ENCODE measurements at regions not wholly inside any gene's neighbourhood (a gene's known extent, or its start where the extent isn't known, plus 50 kb on each side); places are given as distances from the start of the nearest gene placed in this dataset.

GRCh38 chr13:106052200-106052767 is 483.2 kb downstream of the EFNB2 start:
- Histone ChIP-seq H3K27ac (no peak overlapping the region), H3K36me3 (no peaks in the 10 kb centered on the region), H3K27me3 (no peaks in the 10 kb centered on the region), H3K9me3 (ENCODE audit: low read depth) (no peaks in the 10 kb centered on the region), H3K4me1 (ENCODE audit: low read depth) (no peaks in the 10 kb centered on the region), H3K4me3 (no peak overlapping the region)
- no peak for DNase-seq (ENCODE audit: low read depth in 1 of 2, low spot score in 1 of 2)
- no peak for TF ChIP-seq CTCF (IDR thresholded peaks at IDR 0.05; ENCODE audit: low read depth, low read length)

- H3K27me3 ChIP-seq, result no peaks in the 10 kb centered on the region
- H3K27ac ChIP-seq, result no peak overlapping the region
- no peaks in the 10 kb centered on the region for H3K9me3 ChIP-seq (ENCODE audit: low read depth)
- DNase-seq (ENCODE audit: low read depth in 1 of 2, low spot score in 1 of 2), result no peak
- H3K36me3 ChIP-seq, result no peaks in the 10 kb centered on the region
- no peak overlapping the region for H3K4me3 ChIP-seq
- H3K4me1 ChIP-seq (ENCODE audit: low read depth), result no peaks in the 10 kb centered on the region
- TF ChIP-seq CTCF (IDR thresholded peaks at IDR 0.05; ENCODE audit: low read depth, low read length), result no peak
Measured at GRCh38 chr13:106049171-106049570, 486.3 kb downstream of the EFNB2 start.

- Histone ChIP-seq H3K4me3 (no peak overlapping the region), H3K4me1 (ENCODE audit: low read depth) (no peaks in the 10 kb centered on the region), H3K27ac (no peak overlapping the region)
Measured at GRCh38 chr13:106048386-106048785, 487.1 kb downstream of the EFNB2 start.

GRCh38 chr13:106047859-106048258 is 487.6 kb downstream of the EFNB2 start:
- no peak for DNase-seq (ENCODE audit: low read depth in 1 of 2, low spot score in 1 of 2)
- TF ChIP-seq CTCF (IDR thresholded peaks at IDR 0.05; ENCODE audit: low read depth, low read length), result no peak
- H3K4me1 ChIP-seq (ENCODE audit: low read depth), result no peaks in the 10 kb centered on the region
- no peaks in the 10 kb centered on the region for H3K36me3 ChIP-seq
- H3K9me3 ChIP-seq (ENCODE audit: low read depth), result no peaks in the 10 kb centered on the region
- no peaks in the 10 kb centered on the region for H3K27me3 ChIP-seq
- H3K27ac ChIP-seq, result no peak overlapping the region
- no peak overlapping the region for H3K4me3 ChIP-seq

More at GRCh38 chr13:106048386-106048785, 487.1 kb downstream of the EFNB2 start:
- Histone ChIP-seq H3K9me3 (ENCODE audit: low read depth) (no peaks in the 10 kb centered on the region), H3K36me3 (no peaks in the 10 kb centered on the region), H3K27me3 (no peaks in the 10 kb centered on the region)
- no peak for DNase-seq (ENCODE audit: low read depth in 1 of 2, low spot score in 1 of 2)
- TF ChIP-seq CTCF (IDR thresholded peaks at IDR 0.05; ENCODE audit: low read depth, low read length), result no peak

- TF ChIP-seq CTCF (IDR thresholded peaks at IDR 0.05; ENCODE audit: low read depth, low read length), result no peak
- no peak overlapping the region for H3K4me3 ChIP-seq
- DNase-seq (ENCODE audit: low read depth in 1 of 2, low spot score in 1 of 2), result no peak
Measured at GRCh38 chr13:106042996-106043581, 492.4 kb downstream of the EFNB2 start.

More at GRCh38 chr13:106042996-106043581, 492.4 kb downstream of the EFNB2 start:
- Histone ChIP-seq H3K9me3 (ENCODE audit: low read depth) (no peaks in the 10 kb centered on the region), H3K4me1 (ENCODE audit: low read depth) (no peaks in the 10 kb centered on the region), H3K27ac (no peak overlapping the region), H3K27me3 (no peaks in the 10 kb centered on the region), H3K36me3 (no peaks in the 10 kb centered on the region)

Data from cardiac muscle cell (in vitro differentiated cells and primary cell).